ENCODE measurements at regions not wholly inside any gene's neighbourhood (a gene's known extent, or its start where the extent isn't known, plus 50 kb on each side); places are given as distances from the start of the nearest gene placed in this dataset.

GRCh38 chr9:71504636-71505035 is 263.7 kb downstream of the CEMIP2 start:
- DNase-seq, result no peak

GRCh38 chr9:71498691-71499090 is 269.6 kb downstream of the CEMIP2 start:
- no peak for DNase-seq

GRCh38 chr9:71490810-71491209 is 277.5 kb downstream of the CEMIP2 start:
- peak in 1 of 3 experiments; percentile 32 for DNase-seq

- DNase-seq, result peak in 1 of 3 experiments; percentile 35
Observed at GRCh38 chr9:71487061-71487460, 281.3 kb downstream of the CEMIP2 start.

GRCh38 chr9:71485326-71485725 is 283.0 kb downstream of the CEMIP2 start:
- DNase-seq, result no peak

- DNase-seq, result no peak
Observed at GRCh38 chr9:71483436-71483835, 284.9 kb downstream of the CEMIP2 start.

GRCh38 chr9:71479621-71480020 is 288.7 kb downstream of the CEMIP2 start:
- DNase-seq, result peak in 1 of 3 experiments; percentile 66

GRCh38 chr9:71472400-71472799 is 295.9 kb downstream of the CEMIP2 start:
- DNase-seq, result no peak

- DNase-seq, result no peak
Observed at GRCh38 chr9:71465392-71465791, 302.9 kb downstream of the CEMIP2 start.

- DNase-seq, result no peak
Observed at GRCh38 chr9:71459082-71459481, 309.2 kb downstream of the CEMIP2 start.

GRCh38 chr9:71446473-71447411 is 321.6 kb downstream of the CEMIP2 start:
- DNase-seq, result peak; percentile 49 to 96 (median 94)

- peak; percentile 39 to 95 (median 92) for DNase-seq
Observed at GRCh38 chr9:71446106-71446472, 322.2 kb downstream of the CEMIP2 start.

GRCh38 chr9:71442937-71443336 is 321.5 kb upstream of the TRPM3 start:
- no peak for DNase-seq

GRCh38 chr9:71441266-71441665 is 319.8 kb upstream of the TRPM3 start:
- peak in 2 of 3 experiments; percentile 71 to 91 for DNase-seq

- no peak for DNase-seq
Observed at GRCh38 chr9:71431931-71432330, 310.5 kb upstream of the TRPM3 start.

- peak in 1 of 3 experiments; percentile 49 for DNase-seq
Observed at GRCh38 chr9:71407341-71407740, 285.9 kb upstream of the TRPM3 start.

- no peak for DNase-seq
Observed at GRCh38 chr9:71403106-71403505, 281.7 kb upstream of the TRPM3 start.

GRCh38 chr9:71393005-71393404 is 271.6 kb upstream of the TRPM3 start:
- DNase-seq, result no peak

GRCh38 chr9:71384343-71384742 is 262.9 kb upstream of the TRPM3 start:
- peak; percentile 1 to 82 (median 37) for DNase-seq

GRCh38 chr9:71383308-71383940 is 262.0 kb upstream of the TRPM3 start:
- DNase-seq, result peak in 2 of 3 experiments; percentile 25 to 51

GRCh38 chr9:71368157-71368556 is 246.7 kb upstream of the TRPM3 start:
- no peak for DNase-seq

GRCh38 chr9:71364186-71364955 is 242.9 kb upstream of the TRPM3 start:
- DNase-seq, result peak in 1 of 3 experiments; percentile 57

GRCh38 chr9:71363286-71363961 is 242.0 kb upstream of the TRPM3 start:
- no peak for DNase-seq

Measured in NCI-H1417 (cell line).